ENCODE measurements at regions not wholly inside any gene's neighbourhood (a gene's known extent, or its start where the extent isn't known, plus 50 kb on each side); places are given as distances from the start of the nearest gene placed in this dataset.
"Not testable (repeated sequence)": the region's sequence is repeated elsewhere in the genome, so short reads cannot be mapped to it uniquely, and the experiment has no call there.

DNA sequence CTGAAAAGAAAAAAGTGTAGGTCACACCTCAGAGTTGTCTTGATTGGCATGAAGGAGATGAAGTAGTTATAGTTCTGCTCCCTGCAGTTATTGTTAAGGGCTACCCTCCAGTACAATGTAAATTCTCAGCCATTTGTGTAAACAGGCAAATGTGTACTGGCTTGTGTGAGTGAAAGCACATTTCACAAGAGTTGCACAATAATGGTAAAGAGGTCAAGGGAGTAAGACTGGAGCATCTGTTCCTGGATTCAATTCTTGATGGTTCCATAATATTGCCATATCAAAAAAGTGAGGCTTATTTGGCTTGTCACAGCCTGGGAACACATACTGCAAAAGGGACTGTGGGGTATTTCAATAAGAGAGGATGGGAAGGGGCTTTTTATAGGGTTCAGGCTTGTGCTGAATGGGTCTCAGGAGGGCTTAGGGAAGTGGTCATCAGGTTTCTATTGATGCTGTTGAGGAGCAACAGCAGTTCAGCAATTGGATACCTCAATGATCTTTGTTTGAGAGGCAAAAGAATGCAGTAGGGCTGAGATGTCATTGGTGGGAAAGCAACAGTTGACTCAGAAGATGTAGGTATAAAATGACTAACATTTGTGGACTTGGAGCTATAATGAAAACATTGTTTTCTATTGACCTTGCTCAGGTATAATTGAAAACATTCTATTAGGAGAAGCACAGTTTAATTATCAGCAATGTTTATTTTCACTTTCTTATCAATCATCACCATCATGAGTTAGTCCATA lies 402.6 kb downstream of the BCKDHB start:
- no peak for DNase-seq (ENCODE audit: low spot score)

DNA sequence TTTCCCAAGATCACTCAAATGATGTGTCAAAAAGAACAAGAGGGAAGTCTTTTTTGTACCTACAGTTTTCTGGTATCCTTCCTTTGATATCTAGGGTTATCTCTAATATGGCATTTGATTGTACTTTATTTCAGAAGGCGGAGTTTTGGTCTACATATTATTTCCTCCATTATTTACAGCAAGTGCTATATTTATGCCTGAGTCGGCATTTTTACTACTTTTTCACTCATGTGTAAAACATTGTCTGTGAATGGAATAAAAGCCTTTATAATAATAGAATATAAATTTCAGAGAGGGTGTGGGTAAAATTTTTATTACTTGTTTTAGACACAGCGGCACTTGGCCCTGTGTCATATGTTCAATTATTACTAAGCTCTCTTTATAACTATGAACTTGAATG lies 398.4 kb downstream of the BCKDHB start:
- no peak for DNase-seq (ENCODE audit: low spot score)

DNA sequence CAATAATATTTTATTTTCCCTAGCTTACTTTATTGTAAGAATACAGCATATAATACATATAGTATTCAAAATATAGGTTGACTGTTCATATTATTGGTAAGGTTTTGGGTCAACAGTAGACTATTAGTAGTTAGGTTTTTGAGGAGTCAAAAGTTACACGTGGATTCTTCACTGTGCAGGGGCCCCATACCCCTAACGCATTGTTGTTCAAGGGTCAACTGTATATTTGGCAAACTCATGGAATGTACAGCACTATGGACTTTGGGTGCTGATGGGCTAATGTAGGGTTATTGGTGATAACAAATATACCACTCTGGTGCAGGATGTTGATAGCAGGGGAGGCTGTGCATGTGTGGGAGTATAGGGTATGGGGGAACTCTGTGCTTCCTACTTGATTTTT lies 397.2 kb downstream of the BCKDHB start:
- no peak for DNase-seq (ENCODE audit: low spot score)

DNA sequence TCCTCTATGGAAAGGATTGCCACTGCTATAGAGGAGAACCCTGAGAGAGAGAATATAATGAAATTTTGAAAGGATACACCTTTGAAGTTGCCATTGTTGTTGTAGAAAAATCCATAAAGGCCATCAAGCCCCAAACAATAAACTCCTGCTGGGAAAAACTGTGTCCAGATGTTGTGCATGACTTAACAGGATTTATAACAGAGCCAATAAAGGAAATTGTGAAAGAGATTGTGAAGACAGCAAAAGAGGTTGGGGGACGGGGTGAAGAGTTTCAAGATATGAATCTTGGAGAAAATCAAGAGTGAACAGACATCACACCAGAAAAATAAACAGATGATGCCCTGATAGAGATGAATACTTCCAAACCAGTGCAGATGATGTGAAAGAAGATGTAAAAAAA lies 396.4 kb downstream of the BCKDHB start:
- DNase-seq (ENCODE audit: low spot score), result no peak

DNA sequence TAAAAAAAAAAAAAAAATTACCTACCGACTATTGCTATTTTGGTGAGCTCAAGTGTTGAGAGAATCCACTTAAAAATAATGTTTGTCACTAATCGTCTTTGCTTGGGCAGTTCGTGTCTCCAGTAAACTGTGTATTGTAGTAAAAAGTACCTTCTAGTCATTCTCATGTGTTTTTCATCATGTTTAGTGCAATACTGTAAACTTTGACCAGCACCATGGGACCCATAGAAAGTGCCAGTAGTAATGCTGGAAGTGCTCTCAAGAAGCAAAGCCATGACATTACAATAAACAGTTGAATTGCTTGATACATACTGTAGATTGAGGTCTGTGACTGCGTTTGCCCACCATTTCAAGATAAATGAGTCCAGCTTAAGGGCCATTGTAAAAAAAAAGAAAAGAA lies 395.2 kb downstream of the BCKDHB start:
- DNase-seq (ENCODE audit: low spot score), result no peak

DNA sequence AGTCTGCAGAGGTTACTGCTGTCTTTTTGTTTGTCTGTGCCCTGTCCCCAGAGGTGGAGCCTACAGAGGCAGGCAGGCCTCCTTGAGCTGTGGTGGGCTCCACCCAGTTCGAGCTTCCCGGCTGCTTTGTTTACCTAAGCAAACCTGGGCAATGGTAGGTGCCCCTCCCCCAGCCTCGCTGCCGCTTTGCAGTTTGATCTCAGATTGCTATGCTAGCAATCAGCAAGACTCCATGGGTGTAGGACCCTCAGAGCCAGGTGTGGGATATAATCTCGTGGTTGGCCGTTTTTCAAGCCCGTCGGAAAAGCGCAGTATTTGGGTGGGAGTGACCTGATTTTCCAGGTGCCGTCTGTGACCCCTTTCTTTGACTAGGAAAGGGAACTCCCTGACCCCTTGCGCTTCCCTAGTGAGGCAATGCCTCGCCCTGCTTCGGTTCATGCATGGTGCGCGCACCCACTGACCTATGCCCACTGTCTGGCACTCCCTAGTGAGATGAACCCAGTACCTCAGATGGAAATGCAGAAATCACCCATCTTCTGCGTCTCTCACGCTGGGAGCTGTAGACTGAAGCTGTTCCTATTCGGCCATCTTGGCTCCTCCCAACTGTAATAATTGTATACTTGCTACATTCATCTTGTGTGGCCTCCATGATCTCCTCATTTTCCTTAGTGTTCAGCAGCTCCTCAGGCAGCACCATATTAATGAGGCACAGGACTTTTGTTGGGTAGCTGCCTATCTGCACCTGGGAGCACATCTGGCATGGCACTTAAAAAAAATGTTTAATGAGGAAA lies 391.4 kb downstream of the BCKDHB start:
- DNase-seq (ENCODE audit: low spot score), result not testable (repeated sequence)

DNA sequence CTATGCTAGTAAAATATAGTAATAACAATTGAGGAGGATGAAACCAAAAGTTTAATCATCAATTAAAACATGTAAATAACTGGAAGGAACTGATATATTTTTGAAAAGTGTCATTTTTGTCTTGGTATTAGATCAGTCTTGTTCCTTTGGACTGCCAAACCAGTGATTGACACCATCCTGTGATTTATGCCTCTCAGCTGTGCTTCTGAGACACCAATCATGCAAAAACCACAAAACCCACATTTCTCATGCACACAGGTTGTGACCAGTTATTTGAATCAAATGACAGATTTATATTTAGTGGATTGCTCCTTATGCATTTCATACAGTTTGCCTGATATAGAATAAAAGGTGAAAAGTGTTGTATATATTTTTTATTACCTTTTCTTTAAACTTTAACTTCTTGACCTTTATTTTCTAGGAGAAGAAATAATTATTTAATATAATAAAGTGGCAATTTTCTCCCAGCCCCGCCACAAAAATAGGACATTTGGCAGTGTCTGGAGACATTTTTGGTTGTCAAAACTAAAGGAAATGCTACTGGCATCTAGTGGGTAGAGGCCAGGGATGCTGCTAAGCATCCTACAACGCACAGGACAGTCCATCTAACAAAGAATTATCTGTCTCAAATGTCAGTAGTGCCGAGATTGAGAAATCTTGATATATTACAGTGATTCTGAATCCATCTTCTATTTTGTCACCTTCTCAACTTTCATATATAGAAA lies 383.6 kb downstream of the BCKDHB start:
- peak; percentile 11 for DNase-seq (ENCODE audit: low spot score)

DNA sequence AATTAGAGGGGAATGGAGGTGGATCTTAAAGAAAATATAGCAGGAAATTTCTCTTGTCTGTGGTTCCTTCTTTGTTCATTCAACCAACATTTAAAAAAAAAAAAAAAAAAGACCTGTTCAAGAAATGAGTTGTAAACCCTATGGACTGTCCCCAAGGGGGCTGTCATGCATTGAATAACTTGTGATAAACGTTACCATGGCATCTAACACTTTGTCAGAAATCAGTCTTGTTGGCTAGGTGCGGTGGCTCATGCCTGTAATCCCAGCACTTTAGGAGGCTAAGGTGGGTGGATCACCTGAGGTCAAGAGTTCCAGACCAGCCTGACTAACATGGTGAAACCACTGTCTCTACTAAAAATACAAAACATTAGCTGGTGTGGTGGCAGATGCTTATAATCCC lies 381.7 kb downstream of the BCKDHB start:
- DNase-seq (ENCODE audit: low spot score), result no peak

DNA sequence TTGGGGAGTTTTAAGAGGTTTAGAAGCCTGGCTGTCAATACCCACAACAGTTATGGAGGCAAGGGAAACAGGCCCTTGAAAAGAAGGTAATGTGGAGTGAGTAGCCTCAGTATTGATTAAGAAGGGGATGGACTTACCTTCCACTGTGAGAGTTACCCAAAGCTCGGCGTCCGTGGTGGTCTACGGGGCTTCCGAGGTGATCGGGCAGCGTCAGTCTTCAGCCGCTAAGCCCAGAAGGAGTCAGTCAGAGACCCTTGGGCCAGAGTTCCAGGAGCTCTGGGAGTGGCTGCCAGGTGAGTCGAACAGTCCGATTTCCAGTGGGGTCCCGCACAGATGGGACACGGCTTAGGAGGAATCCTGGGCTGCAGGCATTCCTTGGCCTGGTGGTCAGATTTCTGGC lies 379.0 kb downstream of the BCKDHB start:
- DNase-seq (ENCODE audit: low spot score), result not testable (repeated sequence)

DNA sequence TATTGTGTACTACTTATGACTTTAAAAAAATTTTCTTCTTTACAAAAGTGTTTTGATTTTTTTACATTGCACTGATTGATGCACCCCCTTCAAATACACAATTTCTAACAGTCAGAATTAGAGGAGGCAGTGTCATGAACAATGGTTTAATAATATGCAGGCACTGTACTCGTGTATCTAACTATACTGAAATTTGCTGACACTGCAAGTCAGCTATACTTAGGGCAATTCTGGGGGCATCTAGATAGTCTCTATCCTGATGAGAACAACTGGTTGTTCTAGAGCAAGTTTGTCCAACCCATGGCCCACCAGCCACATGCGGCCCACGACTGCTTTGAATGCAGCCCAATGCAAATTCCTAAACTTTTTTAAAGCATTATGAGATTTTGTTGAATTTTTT lies 375.6 kb downstream of the BCKDHB start:
- no peak for DNase-seq (ENCODE audit: low spot score)

DNA sequence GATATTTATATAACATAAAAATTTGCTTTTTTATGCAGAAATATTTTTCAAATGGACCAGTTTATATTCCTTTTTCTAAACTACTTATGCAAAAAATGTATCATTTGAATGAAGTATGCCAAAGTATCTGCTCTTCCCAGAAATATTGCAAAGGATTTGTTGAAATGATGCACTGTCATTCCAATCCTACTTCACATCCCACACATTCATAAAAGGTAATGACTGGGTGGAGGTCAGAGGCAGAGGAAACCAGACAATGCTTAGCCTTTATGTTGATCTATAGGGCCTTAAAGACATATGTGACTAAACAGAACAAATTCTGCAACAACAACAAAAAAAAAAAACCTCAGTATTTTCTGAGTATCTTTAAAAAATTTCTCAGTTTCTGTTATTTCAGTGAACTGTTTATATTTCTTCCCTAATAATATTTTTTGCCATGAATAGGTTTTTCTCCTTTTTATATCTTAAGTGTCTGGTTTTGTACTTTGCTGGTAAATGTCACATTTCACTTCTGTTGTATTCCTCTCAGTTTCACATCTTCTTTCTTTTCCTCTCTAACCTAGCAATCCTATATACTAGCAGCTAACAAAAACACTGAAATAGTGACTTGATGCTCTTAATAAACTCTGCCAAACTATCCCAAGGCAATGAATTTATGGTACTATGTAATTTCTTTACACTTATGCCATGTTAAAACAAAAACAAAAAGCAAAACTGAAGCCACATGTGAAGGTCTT lies 374.1 kb downstream of the BCKDHB start:
- no peak for DNase-seq (ENCODE audit: low spot score)

DNA sequence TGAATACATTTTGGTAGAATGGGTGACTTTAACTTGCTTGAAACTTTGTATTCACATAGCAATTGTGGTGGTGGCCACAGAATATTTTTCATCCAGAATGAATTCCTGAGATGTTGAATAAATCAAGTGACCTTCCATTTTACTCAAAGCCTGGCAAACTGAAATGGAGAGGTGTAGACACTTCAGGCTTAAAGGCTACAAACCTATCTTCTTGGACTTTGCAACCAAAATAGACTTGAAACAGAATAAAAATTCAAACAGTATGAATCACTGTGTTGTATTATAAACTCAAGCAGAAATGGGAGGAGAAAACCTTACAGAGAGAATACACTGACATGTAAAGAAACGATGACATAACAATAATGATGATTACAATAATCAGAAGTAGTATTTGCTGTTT lies 371.6 kb downstream of the BCKDHB start:
- no peak for DNase-seq (ENCODE audit: low spot score)

DNA sequence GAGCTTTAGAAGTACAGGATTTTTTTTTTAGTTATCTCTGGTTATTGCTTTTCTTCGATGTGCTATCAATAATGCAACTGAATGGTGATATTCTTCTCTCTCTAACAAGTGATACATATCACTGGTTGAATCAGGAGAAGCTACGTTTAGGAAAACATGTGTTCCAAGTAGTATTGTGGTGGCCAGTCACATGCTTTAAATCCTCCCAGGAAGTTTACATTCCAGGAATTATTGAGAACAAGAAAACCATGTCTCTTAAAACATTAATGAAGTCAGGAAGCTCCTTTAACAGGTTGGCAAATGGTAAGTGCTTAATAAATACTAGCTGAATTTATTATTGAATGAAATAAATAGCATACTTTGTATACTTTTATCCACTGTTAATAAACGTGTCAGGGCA lies 371.1 kb downstream of the BCKDHB start:
- no peak for DNase-seq (ENCODE audit: low spot score)

DNA sequence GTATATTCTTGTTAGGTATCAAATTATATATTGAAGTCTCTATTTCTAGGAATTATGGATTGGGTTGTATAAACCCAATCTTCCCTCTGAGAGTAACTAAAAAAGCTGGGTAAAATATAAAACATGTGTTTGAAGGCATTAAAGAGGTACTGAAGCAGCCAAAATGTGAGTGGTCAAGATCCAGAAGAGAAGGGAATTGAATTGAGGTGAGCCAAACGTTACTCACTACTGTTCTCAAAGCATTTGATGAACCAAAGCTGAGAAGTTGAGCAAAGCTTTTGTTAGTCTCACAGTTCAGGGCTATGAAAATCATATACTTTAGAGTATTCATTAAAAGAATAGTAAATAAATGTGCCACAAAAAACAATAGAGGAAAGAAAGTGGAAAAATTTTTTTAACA lies 365.8 kb downstream of the BCKDHB start:
- DNase-seq (ENCODE audit: low spot score), result no peak

DNA sequence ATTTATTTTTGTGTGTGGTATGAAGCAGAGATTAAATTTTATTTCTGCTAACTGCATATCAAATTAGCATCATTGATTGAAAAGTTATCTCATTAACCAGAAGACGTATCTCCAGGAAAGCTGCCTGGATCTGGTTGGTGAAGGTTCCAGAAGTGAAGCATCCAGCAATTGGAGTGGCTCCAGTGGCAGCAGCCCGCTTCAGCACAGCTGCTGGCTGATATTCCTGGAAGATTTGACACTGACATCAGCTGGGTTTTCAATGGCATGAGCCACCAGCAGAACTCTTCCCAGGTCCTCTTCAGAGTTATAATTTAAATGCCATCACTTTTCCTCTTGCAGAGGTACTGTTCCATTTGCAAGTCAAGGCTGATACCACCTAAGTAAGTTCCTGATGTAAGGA lies 363.5 kb downstream of the BCKDHB start:
- no peak for DNase-seq (ENCODE audit: low spot score)

DNA sequence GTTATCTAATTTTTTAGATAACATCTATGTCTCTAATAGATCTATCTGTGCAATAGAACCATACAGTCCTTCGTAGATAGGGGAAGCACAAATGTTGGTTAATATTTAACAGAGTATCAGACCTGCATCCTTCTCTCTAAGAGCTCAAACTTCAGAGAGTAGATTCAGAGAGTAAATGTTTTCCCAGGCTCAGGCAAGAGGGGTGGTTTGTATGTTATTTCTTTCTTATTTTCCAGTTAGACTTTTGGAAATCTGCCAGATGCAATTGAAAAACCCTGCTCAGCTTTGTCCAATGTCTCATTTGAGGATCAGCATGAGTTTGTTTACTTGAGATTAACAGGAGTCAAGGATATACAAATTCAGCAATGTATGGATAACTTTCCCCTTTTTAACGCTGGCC lies 361.9 kb downstream of the BCKDHB start:
- peak; percentile 37 for DNase-seq (ENCODE audit: low spot score)

DNA sequence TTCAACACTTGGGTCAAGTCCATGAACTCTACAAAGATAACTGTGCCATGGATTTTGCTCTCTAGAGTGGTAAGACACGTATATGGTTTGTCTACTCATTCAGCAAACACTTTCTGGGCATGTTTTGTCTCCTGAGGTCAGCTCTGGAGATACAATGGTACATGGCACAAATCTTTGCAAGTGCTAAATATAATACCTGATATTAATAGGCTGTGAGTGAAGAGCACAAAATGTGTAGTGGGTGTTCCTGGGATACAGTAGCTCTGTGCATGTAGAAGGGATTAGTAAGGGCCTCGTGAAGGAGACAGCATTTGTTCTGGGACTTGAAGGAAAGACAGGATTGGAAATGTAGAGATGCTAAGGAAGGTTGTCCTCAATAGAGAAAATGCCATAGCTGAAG lies 360.9 kb downstream of the BCKDHB start:
- no peak for DNase-seq (ENCODE audit: low spot score)

DNA sequence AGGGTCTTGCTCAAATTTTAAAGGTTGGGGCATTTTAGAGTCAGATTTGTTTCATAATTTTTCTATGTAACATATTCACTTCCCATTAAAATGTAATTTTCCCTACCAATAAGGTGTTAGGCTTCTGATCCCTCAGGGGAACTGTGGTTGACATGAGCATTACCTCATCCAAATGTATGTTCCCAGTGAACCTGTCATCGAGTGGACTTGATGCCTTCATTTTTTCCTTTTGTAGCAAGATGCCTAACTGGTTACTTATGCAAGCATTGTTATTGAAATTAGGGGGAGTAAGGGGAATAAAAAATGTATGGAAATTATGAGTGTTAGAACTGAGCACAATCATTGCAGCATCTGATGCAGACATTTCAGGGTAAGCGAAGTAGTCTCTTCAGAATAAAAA lies 360.5 kb downstream of the BCKDHB start:
- no peak for DNase-seq (ENCODE audit: low spot score)

DNA sequence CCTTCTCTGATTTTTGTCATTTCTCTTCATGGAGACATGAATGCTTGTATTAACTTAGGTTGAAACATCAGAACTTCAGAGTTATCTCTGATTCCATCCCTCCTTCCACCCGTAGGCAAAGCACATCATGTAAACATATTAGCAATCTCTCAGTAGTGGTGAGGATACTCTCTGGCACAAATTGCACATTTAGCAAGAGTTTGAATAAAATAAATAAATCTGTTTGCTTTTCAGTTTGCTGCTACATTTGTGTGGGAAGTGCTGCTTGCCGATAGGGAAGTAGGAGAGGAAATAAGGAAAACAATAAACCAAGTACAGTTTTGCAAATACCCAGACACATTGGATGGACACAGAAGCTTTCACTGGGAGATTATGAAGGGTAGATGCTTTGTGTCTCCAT lies 359.0 kb downstream of the BCKDHB start:
- no peak for DNase-seq (ENCODE audit: low spot score)

DNA sequence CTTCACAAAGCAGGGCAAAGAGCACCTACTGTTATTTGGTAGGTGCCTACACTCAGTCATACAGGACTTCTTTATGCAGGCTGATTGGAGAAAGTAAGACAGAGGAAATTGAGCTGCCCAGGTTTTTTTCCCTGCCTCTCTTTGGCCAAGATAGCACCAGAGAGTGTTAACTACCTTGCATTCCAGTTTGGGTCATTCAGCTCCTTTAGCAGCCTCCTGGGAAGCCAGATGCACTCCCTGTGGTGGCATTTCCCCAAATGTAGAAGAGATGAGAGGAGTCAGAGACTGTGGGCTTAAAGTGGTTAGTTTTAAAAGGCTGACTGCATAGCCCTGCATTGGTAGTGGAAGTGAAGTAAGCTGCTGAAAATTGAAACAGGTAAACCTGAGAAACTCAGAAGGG lies 358.4 kb downstream of the BCKDHB start:
- DNase-seq (ENCODE audit: low spot score), result no peak

DNA sequence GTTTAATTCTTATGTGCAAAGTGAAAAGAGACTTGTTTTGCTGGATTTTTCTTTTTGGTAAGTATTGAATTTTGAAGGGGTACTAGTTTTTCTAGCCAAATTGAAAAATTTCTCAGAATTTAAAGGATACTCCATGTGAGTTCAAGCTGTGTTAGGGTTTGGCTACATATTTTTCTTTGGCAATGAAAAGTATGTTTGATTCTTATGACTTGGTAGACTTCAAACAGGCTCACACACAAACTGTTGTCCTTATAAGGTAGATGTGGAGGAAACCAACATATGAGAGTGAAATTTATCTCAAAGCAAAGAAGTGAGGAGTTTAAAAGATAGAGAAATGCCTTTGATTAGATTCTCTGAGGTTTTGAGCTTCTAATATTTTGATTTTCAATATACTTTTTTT lies 356.7 kb downstream of the BCKDHB start:
- no peak for DNase-seq (ENCODE audit: low spot score)

DNA sequence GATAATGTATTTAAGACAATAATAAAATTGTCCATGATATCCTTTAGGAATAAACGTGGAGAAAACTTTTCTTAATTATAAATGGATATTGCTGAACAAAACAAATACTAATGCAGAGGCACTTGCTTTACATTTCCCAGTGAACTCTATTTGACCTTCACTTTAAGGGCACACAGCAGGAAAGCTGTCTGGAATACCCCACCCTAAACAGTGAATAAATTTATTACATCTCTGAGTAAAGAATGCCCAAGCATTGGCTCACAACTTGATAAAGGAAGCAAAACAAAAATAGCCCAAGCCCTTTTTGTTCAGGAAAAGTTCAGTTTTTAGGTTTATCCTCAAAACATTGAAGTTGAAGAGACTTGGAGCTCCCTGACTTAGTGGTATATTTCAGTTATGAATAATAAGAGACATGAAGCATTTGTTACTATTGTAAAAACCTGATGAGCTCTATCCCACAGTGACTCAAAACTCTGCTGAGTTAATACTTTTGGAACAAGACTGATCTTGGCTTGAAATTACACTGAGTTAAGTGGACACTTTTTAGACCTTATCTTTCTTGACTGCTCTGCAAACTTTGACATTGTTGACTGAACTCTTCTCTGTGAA lies 353.9 kb downstream of the BCKDHB start:
- no peak for DNase-seq (ENCODE audit: low spot score)

Measured in SW480 (cell line).